ENCODE measurements at regions not wholly inside any gene's neighbourhood (a gene's known extent, or its start where the extent isn't known, plus 50 kb on each side); places are given as distances from the start of the nearest gene placed in this dataset.

DNA sequence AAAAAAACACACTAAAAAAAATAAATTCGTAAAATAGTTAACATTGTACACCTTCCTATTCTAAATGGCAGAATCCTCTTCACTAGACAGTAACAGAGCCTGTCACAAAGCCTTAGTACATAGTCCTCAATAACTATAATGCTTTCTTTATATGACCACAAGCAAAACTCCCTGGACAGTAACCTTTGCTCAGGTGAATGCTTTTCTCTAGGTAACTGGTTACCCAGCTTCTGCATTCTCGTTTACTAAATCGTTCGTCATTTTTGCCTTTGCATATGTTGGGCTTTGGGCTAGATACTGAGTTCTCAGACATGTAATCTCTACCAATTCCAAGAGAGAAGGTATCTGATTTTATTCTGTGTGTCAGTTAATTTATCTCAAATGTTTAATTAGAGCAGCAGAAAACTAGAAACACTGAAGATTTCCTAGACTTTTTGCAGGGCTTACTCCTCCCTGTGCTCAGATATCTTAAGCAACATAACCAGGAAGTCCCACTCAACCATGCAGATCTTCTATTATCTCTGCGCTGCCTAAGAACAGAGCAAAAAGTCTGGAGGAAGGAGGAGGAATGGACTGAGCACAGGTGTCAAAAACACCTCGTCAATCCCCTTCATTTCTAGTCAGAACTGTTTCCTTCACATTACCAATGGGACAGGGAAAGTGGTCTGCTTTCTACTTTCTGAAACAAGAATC lies 247.7 kb downstream of the SOCS6 start:
- TF ChIP-seq, protein P1, sequence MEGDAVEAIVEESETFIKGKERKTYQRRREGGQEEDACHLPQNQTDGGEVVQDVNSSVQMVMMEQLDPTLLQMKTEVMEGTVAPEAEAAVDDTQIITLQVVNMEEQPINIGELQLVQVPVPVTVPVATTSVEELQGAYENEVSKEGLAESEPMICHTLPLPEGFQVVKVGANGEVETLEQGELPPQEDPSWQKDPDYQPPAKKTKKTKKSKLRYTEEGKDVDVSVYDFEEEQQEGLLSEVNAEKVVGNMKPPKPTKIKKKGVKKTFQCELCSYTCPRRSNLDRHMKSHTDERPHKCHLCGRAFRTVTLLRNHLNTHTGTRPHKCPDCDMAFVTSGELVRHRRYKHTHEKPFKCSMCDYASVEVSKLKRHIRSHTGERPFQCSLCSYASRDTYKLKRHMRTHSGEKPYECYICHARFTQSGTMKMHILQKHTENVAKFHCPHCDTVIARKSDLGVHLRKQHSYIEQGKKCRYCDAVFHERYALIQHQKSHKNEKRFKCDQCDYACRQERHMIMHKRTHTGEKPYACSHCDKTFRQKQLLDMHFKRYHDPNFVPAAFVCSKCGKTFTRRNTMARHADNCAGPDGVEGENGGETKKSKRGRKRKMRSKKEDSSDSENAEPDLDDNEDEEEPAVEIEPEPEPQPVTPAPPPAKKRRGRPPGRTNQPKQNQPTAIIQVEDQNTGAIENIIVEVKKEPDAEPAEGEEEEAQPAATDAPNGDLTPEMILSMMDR (IDR thresholded peaks at IDR 0.05): no peak
- TF ChIP-seq POLR2A (IDR thresholded peaks at IDR 0.05): no peak

Data from uterus (tissue), 2 donors.